ENCODE measurements at regions not wholly inside any gene's neighbourhood (a gene's known extent, or its start where the extent isn't known, plus 50 kb on each side); places are given as distances from the start of the nearest gene placed in this dataset.

DNA sequence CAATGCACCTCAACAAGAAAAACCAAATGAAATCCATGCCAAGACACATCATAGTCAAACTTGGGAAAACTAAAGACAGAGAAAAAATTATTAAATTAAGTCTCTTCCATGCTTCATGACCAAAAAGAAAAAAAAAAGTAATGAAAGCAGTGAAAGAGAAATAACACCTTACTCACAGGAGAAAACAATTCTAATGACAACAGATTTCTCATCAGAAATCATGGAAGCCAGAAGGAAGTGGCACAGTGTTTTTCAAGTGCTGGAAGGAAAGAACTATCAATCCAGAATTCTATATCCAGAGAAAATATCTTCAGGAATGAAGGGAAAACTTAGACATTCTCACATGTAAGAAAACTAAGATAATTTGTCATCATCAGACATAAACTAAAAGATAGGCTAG lies 71.1 kb upstream of the NUDT4 start:
- H3K4me3 Mint-ChIP-seq = no peak overlapping the region
- H3K36me3 Mint-ChIP-seq = no peaks in the 10 kb centered on the region
- ATAC-seq (no peak), DNase-seq (no peak)
- no peaks in the 10 kb centered on the region for H3K9me3 Mint-ChIP-seq (ENCODE audit: low read depth)
- peaks cover 12% of the 10 kb centered on the region for H3K27me3 Mint-ChIP-seq
- H3K4me1 Mint-ChIP-seq = peaks cover 2% of the 10 kb centered on the region
- CTCF ChIA-PET = no interaction called here
- H3K27ac Mint-ChIP-seq = no peak overlapping the region

DNA sequence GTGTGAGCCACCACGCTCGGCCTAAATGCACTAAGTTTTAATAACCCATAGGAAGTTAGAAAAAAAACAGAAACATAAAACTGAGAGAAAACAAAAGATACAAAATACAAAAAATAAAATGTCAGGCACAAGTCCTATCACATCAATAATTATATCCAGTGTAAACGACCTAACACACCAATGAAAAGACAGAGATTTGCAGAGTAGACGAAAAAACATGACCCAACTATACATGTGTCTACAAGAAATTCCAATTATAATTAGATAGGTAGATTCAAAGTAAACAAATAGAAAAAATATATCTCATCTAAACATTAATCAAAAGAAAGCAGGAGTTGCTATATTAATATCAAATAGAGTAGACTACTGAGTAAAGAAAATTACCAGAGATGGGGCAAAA lies 69.4 kb upstream of the NUDT4 start:
- ATAC-seq (no peak), DNase-seq (no peak)
- H3K4me3 Mint-ChIP-seq = no peak overlapping the region
- H3K27ac Mint-ChIP-seq = no peak overlapping the region
- no peaks in the 10 kb centered on the region for H3K9me3 Mint-ChIP-seq (ENCODE audit: low read depth)
- no peaks in the 10 kb centered on the region for H3K36me3 Mint-ChIP-seq
- CTCF ChIA-PET = no interaction called here
- H3K4me1 Mint-ChIP-seq = no peaks in the 10 kb centered on the region
- H3K27me3 Mint-ChIP-seq = peaks cover 10% of the 10 kb centered on the region

DNA sequence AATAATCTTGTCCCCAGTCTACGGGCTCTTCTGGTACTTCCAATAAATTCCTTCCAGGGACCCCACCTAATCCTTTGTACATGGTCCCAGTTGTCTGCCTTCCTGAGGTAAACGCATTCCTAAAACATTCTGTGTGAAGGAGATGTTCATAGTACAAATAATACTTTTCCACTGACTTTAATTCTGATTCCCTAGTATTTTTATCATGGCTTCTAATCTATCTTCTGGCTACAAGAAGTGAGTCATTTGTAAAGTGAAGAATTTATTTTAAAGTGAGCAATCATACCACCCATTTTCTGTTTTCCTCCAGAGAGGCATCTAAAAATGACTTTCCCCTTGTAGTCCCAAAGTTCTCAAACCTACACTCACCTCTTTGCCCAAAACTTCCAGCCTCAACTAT lies 65.9 kb upstream of the NUDT4 start:
- no peaks in the 10 kb centered on the region for H3K27me3 Mint-ChIP-seq
- CTCF ChIA-PET = no interaction called here
- no peak overlapping the region for H3K4me3 Mint-ChIP-seq
- H3K4me1 Mint-ChIP-seq = no peaks in the 10 kb centered on the region
- ATAC-seq = no peak
- no peak for DNase-seq
- no peak overlapping the region for H3K27ac Mint-ChIP-seq
- no peaks in the 10 kb centered on the region for H3K9me3 Mint-ChIP-seq (ENCODE audit: low read depth)
- no peaks in the 10 kb centered on the region for H3K36me3 Mint-ChIP-seq

DNA sequence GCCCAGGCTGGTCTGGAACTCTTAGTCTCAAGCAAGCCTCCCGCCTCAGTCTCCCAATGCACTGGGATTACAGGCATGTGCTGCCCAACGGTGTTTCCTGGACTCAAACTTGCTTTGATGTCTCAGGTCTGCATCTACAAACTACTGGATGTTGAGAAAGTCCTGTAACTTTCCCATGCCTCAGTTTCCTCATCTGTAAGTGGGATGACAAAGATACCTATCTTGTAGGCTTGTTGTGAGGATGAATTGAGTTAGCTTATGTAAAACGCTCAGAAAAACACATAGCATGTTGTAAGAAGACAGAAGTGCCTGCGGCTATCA lies 63.6 kb upstream of the NUDT4 start:
- no peak for DNase-seq
- no peak for ATAC-seq
- no peaks in the 10 kb centered on the region for H3K9me3 Mint-ChIP-seq (ENCODE audit: low read depth)
- no peaks in the 10 kb centered on the region for H3K27me3 Mint-ChIP-seq
- H3K4me3 Mint-ChIP-seq = no peak overlapping the region
- H3K27ac Mint-ChIP-seq = no peak overlapping the region
- H3K4me1 Mint-ChIP-seq = no peaks in the 10 kb centered on the region
- H3K36me3 Mint-ChIP-seq = no peaks in the 10 kb centered on the region
- CTCF ChIA-PET = no interaction called here

- DNase-seq = no peak
- no peaks in the 10 kb centered on the region for H3K27me3 Mint-ChIP-seq
- H3K9me3 Mint-ChIP-seq (ENCODE audit: low read depth) = no peaks in the 10 kb centered on the region
- no peak overlapping the region for H3K27ac Mint-ChIP-seq
- H3K36me3 Mint-ChIP-seq = no peaks in the 10 kb centered on the region
- no peak overlapping the region for H3K4me3 Mint-ChIP-seq
- no peak for ATAC-seq
- H3K4me1 Mint-ChIP-seq = no peaks in the 10 kb centered on the region
- CTCF ChIA-PET = no interaction called here
Observed at GRCh38 chr12:93315385-93315906, 62.3 kb upstream of the NUDT4 start.

DNA sequence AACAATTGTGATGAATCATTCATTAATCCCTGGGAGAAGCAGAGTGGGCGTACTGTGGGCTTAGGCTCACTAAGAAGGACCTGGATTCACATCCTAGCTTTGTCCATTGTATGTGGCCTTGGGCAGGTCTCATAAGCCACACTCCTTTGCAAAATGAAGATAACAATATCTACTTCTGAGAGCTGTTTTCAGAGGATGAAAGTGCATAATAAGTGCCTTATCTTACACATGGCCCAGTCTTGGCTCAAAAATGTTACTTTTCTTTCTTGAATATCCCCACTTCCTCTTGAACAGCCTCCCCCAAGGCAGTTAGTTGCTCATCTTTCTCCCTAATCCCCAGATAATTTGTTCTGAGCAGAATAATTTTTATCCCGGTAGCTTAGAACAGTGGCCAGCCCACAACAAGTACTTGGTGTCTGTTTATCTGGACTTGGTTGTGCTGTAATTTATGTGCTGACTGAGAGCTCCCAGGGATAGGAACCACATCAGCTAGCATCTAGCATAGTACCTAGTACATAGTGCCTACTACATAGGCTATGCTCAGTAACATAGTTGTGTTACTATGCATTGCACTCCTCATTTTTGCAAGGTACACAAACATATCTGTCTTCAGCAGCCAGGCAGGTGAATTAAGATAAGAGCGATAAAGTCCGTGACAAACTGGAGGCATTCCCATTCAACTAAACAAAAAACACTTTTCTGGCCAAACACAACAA lies 61.7 kb upstream of the NUDT4 start:
- ATAC-seq (no peak), DNase-seq (no peak)
- Mint-ChIP-seq H3K36me3 (no peaks in the 10 kb centered on the region), H3K4me1 (no peaks in the 10 kb centered on the region), H3K27me3 (no peaks in the 10 kb centered on the region), H3K4me3 (no peak overlapping the region), H3K9me3 (ENCODE audit: low read depth) (no peaks in the 10 kb centered on the region), H3K27ac (no peak overlapping the region)
- CTCF ChIA-PET = no interaction called here

- Mint-ChIP-seq H3K36me3 (no peaks in the 10 kb centered on the region), H3K27me3 (no peaks in the 10 kb centered on the region), H3K4me3 (no peak overlapping the region), H3K4me1 (no peaks in the 10 kb centered on the region), H3K27ac (no peak overlapping the region), H3K9me3 (ENCODE audit: low read depth) (no peaks in the 10 kb centered on the region)
- CTCF ChIA-PET = no interaction called here
- DNase-seq = no peak
- no peak for ATAC-seq
Observed at GRCh38 chr12:93316623-93316971, 61.1 kb upstream of the NUDT4 start.

GRCh38 chr12:93317227-93317626 lies 60.5 kb upstream of the NUDT4 start:
- CTCF ChIA-PET = interaction anchor here (0.6 kb wide), 1 partner anchor 15 kb away, joined by 3 read pairs; no protein-coding TSS in a partner anchor
- no peaks in the 10 kb centered on the region for H3K4me1 Mint-ChIP-seq
- ATAC-seq (no peak), DNase-seq (no peak)
- H3K4me3 Mint-ChIP-seq = no peak overlapping the region
- H3K36me3 Mint-ChIP-seq = no peaks in the 10 kb centered on the region
- no peaks in the 10 kb centered on the region for H3K9me3 Mint-ChIP-seq (ENCODE audit: low read depth)
- no peaks in the 10 kb centered on the region for H3K27me3 Mint-ChIP-seq
- no peak overlapping the region for H3K27ac Mint-ChIP-seq

DNA sequence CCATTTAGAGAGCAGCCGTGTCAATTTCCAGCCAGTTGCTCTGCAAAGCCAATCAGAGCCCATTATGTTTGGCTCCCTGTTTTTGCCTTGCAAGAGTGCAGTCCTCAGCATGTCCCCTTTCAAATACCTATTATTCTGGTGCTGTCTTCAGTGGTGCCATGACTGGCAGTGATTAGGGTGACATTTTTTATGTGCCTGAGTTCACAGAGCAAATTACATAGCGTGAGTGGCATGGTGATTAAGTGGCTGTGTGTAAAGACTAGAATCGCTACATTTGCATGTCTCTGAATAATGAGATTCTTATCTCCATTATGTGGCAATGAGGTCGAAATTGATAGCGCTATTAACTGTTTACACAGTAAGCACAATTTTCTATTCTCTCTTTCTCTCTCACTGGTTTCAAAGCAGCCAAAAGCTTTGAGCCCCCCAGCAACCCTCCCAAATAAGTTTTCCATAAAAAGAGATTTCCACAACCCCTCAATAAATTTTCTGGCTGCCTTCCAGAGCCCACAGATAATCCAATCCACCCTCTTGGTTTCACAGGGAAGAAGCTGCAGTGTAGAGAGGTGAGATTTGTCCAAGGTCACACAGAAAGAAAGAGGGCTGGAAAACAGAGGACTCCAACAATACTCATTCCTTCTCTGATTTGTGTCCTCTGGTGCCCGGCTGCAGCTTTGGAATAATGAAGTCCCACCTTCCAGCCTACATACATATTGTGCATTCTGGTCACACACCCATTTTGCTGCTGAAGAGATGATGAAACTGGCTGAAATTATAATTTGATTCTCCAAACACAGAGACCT lies 58.8 kb upstream of the NUDT4 start:
- ATAC-seq = no peak
- Mint-ChIP-seq H3K27ac (no peak overlapping the region), H3K4me3 (no peak overlapping the region), H3K27me3 (no peaks in the 10 kb centered on the region), H3K9me3 (ENCODE audit: low read depth) (no peaks in the 10 kb centered on the region), H3K4me1 (no peaks in the 10 kb centered on the region), H3K36me3 (no peaks in the 10 kb centered on the region)
- DNase-seq = no peak
- CTCF ChIA-PET = no interaction called here

- no peak for ATAC-seq
- H3K4me1 Mint-ChIP-seq = no peaks in the 10 kb centered on the region
- DNase-seq = no peak
- no peaks in the 10 kb centered on the region for H3K27me3 Mint-ChIP-seq
- no peak overlapping the region for H3K4me3 Mint-ChIP-seq
- no peak overlapping the region for H3K27ac Mint-ChIP-seq
- no peaks in the 10 kb centered on the region for H3K36me3 Mint-ChIP-seq
- CTCF ChIA-PET = no interaction called here
- H3K9me3 Mint-ChIP-seq (ENCODE audit: low read depth) = no peaks in the 10 kb centered on the region
Observed at GRCh38 chr12:93319523-93320050, 58.1 kb upstream of the NUDT4 start.

DNA sequence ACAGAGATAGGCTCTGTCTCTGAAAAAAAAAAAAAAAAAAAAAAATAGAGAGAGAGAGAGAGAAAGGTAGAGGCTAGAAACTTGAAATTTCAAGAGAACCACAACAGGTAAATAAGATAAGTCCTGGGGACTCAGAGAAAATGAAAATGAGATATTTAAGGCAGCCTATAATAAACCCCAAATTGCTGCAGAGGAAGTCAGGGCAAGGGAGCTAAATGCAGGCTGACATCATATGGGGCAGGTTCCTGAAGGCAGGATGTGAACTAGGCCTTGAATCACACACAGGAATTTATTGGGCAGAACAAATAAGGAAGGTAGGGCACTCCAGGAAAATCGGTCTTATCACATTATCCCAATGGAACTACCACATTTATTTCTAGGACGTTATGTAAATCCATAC lies 54.9 kb upstream of the NUDT4 start:
- CTCF ChIA-PET = interaction anchor here (0.7 to 0.8 kb wide), 2 partner anchors 58 to 563 kb away, joined by 3 to 4 read pairs; no protein-coding TSS in a partner anchor
- Mint-ChIP-seq H3K4me3 (no peak overlapping the region), H3K27ac (no peak overlapping the region), H3K27me3 (no peaks in the 10 kb centered on the region), H3K4me1 (no peaks in the 10 kb centered on the region), H3K9me3 (ENCODE audit: low read depth) (no peaks in the 10 kb centered on the region), H3K36me3 (no peaks in the 10 kb centered on the region)
- DNase-seq (no peak), ATAC-seq (no peak)

DNA sequence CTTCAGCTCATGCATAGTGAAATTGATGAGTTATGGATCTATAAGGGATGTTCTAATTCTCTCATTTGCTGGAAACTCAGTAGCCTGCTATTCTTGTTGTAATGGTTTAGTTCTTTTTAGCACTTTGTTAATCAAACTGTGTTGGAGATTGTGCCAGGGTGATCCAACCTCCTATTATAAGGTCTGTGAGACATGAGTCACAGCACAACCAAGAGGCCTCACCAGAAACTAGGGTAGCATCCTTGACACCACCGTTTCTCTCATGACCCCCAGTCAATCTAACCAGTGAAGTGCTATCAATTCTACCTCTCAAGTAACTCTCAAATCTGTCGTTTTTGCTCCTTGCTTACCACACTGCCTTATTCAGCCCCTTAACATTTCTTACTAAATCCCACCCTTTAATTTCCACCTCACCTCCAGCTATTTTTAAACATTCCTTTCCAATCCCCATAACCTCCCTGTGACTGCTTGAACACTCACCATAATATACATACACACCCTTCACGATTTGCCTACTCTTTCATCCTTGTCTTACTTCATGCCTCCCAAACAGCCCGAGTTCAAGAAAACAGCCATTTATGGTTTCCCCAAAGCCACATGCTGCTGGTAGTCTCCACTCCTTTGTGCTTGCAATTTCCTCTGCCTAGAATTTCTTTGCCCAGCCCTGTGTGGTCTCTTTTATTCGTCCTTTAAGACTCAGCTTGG lies 53.9 kb upstream of the NUDT4 start:
- H3K27ac Mint-ChIP-seq = no peak overlapping the region
- no peaks in the 10 kb centered on the region for H3K9me3 Mint-ChIP-seq (ENCODE audit: low read depth)
- no peak for ATAC-seq
- no peaks in the 10 kb centered on the region for H3K36me3 Mint-ChIP-seq
- H3K4me3 Mint-ChIP-seq = no peak overlapping the region
- CTCF ChIA-PET = no interaction called here
- no peaks in the 10 kb centered on the region for H3K27me3 Mint-ChIP-seq
- H3K4me1 Mint-ChIP-seq = no peaks in the 10 kb centered on the region
- DNase-seq = no peak

- CTCF ChIA-PET = no interaction called here
- ATAC-seq = no peak
- H3K4me1 Mint-ChIP-seq = no peaks in the 10 kb centered on the region
Observed at GRCh38 chr12:93325855-93326254, 51.9 kb upstream of the NUDT4 start.

More at GRCh38 chr12:93325855-93326254, 51.9 kb upstream of the NUDT4 start:
- Mint-ChIP-seq H3K27me3 (no peaks in the 10 kb centered on the region), H3K27ac (no peak overlapping the region), H3K4me3 (no peak overlapping the region), H3K36me3 (no peaks in the 10 kb centered on the region), H3K9me3 (ENCODE audit: low read depth) (no peaks in the 10 kb centered on the region)
- DNase-seq = no peak

Data from activated CD8-positive, alpha-beta memory T cell treated with anti-CD3 and anti-CD28 coated beads, Interleukin-2, amount 10 ng/mL, durations not matched to agents 7 days and 5 days (primary cell).